SK-N-SH (cell line): ENCODE measurements at regions not wholly inside any gene's neighbourhood (a gene's known extent, or its start where the extent isn't known, plus 50 kb on each side); places are given as distances from the start of the nearest gene placed in this dataset.

Experiments used
- CTCF ChIA-PET: fragments of 300-600, 350-600 bp; formaldehyde crosslinking; extraction: SDS; loops from one replicate; lab custom pipeline; 2021; lab: Yijun Ruan, JAX
- POLR2A ChIA-PET: fragments of 350-600 bp; sonication (Branson Sonifier 250); formaldehyde crosslinking; extraction: SDS; loops from one replicate; lab custom pipeline; 2020; ENCODE audit warnings: antibody characterized with exemption, inconsistent platforms; lab: Yijun Ruan, JAX
- DNase-seq: peaks from one replicate; pipeline ENCODE4 v3.0.0; 2012
- H2AFZ ChIP-seq: fragments of 200-600 bp; sonication (generic); 2 replicates; pipeline ENCODE4 v1.8.1; 2016; ENCODE audit warnings: antibody characterized with exemption, mild to moderate bottlenecking, low read depth
- H3F3A ChIP-seq: fragments of 200-600 bp; sonication (generic); replicated peaks from 2 replicates; pipeline ENCODE3; 2016; ENCODE audit warnings: antibody characterized with exemption, mild to moderate bottlenecking; ENCODE audit not compliant: insufficient read depth
- H3K27ac ChIP-seq, 2 experiments: fragments of 200-500 bp in 1 of 2; fragments of 200-600 bp in 1 of 2; sonication (Bioruptor generic) in 1 of 2; sonication (generic), shearing (Covaris generic) in 1 of 2; 2 replicates each; pipeline versions ENCODE4 v1.5.1 to v1.6.1; 2014 to 2016; ENCODE audit warnings: low read depth in 2 of 2, inconsistent platforms in 1 of 2, low read length in 1 of 2, mild to moderate bottlenecking in 1 of 2, mixed read lengths in 1 of 2
- H3K27me3 ChIP-seq: fragments of 200-600 bp; sonication (generic), shearing (Covaris generic); 2 replicates; pipeline ENCODE4 v1.6.1; 2016; ENCODE audit warnings: mixed run types; ENCODE audit not compliant: insufficient read depth
- H3K36me3 ChIP-seq, 2 experiments: fragments of 200-500 bp in 1 of 2; fragments of 200-600 bp in 1 of 2; sonication (Bioruptor generic) in 1 of 2; sonication (generic) in 1 of 2; replicated peaks in 1 of 2; 2 replicates each; pipeline versions ENCODE3 to v1.5.1; 2014 to 2016; ENCODE audit warnings: low read length in 1 of 2, mild to moderate bottlenecking in 1 of 2; ENCODE audit not compliant: insufficient read depth in 2 of 2, control insufficient read depth in 1 of 2
- H3K4me1 ChIP-seq, 2 experiments: fragments of 200-500 bp in 1 of 2; fragments of 200-600 bp in 1 of 2; sonication (Bioruptor generic) in 1 of 2; sonication (generic), shearing (Covaris generic) in 1 of 2; 2 replicates each; pipeline versions ENCODE4 v1.5.1 to v1.6.1; 2014 to 2016; ENCODE audit warnings: low read depth in 1 of 2, low read length in 1 of 2, mixed run types in 1 of 2; ENCODE audit not compliant: insufficient read depth in 2 of 2, control insufficient read depth in 1 of 2
- H3K4me2 ChIP-seq: fragments of 200-600 bp; sonication (generic), shearing (Covaris generic); 2 replicates; pipeline ENCODE4 v1.6.1; 2017; ENCODE audit warnings: mixed run types
- H3K4me3 ChIP-seq, 2 experiments: fragments of 200-500 bp in 1 of 2; fragments of 200-600 bp in 1 of 2; sonication (Bioruptor generic) in 1 of 2; sonication (generic), shearing (Covaris generic) in 1 of 2; 2 replicates each; pipeline versions ENCODE4 v1.5.1 to v1.8.1; 2014 to 2016; ENCODE audit warnings: low read depth in 2 of 2, inconsistent platforms in 1 of 2, low read length in 1 of 2, mild to moderate bottlenecking in 1 of 2, mixed read lengths in 1 of 2, moderate library complexity in 1 of 2
- H3K79me2 ChIP-seq: fragments of 200-600 bp; sonication (generic); 2 replicates; pipeline ENCODE4 v1.8.1; 2017; ENCODE audit warnings: mild to moderate bottlenecking; ENCODE audit not compliant: insufficient read depth
- H3K9ac ChIP-seq: fragments of 200-600 bp; sonication (generic); 2 replicates; pipeline ENCODE4 v1.6.1; 2017; ENCODE audit warnings: mixed run types
- H3K9me2 ChIP-seq: fragments of 200-600 bp; sonication (generic); 2 replicates; pipeline ENCODE4 v1.6.1; 2017; ENCODE audit warnings: mixed run types
- H3K9me3 ChIP-seq: fragments of 200-600 bp; sonication (generic); 2 replicates; pipeline ENCODE4 v1.6.1; 2017; ENCODE audit warnings: mixed run types, mild to moderate bottlenecking, moderate library complexity
- H4K20me1 ChIP-seq: fragments of 200-600 bp; sonication (generic); 2 replicates; pipeline ENCODE4 v1.6.1; 2017; ENCODE audit warnings: mild to moderate bottlenecking, mixed run types; ENCODE audit not compliant: insufficient read depth
- CHD2 ChIP-seq: fragments of 150-350 bp; IDR thresholded peaks from 2 replicates; pipeline ENCODE4 v1.6.1; 2018; ENCODE audit warnings: low read length; ENCODE audit not compliant: partially characterized antibody
- CTCF ChIP-seq: fragments of 200-600 bp; sonication (generic); IDR thresholded peaks from 2 replicates; pipeline ENCODE4 v1.6.1; 2017; ENCODE audit warnings: antibody characterized with exemption, mild to moderate bottlenecking, moderate library complexity
- FOXJ3 ChIP-seq: sonication (generic); formaldehyde crosslinking; IDR thresholded peaks from 2 replicates; pipeline ENCODE4 v1.5.1; 2020; ENCODE audit warnings: mild to moderate bottlenecking, missing genetic modification reagents
- GABPA ChIP-seq: IDR thresholded peaks from 2 replicates; pipeline ENCODE4 v1.4.0; 2012; ENCODE audit warnings: low read depth, mild to moderate bottlenecking
- NFIC ChIP-seq: IDR thresholded peaks from 2 replicates; pipeline ENCODE4 v1.4.0; 2012; ENCODE audit warnings: borderline replicate concordance
- RCOR1 ChIP-seq: fragments of 150-350 bp; IDR thresholded peaks from 2 replicates; pipeline ENCODE4 v1.6.1; 2017; ENCODE audit warnings: antibody characterized with exemption, low read length
- RFX5 ChIP-seq: IDR thresholded peaks from 2 replicates; pipeline ENCODE4 v1.6.1; 2012; ENCODE audit warnings: mild to moderate bottlenecking, improper control_type of control experiment, low read length
- TAF1 ChIP-seq: IDR thresholded peaks from 2 replicates; pipeline ENCODE4 v1.6.1; 2012; ENCODE audit warnings: low read depth, mild to moderate bottlenecking, low read length, moderate library complexity, borderline replicate concordance
- TCF12 ChIP-seq: IDR thresholded peaks from 2 replicates; pipeline ENCODE4 v1.4.0; 2012
- USF2 ChIP-seq: fragments of 150-350 bp; IDR thresholded peaks from 2 replicates; pipeline ENCODE4 v1.6.1; 2017; ENCODE audit warnings: antibody characterized with exemption, low read length, low read depth, borderline replicate concordance
- ZBTB33 ChIP-seq: IDR thresholded peaks from 2 replicates; pipeline ENCODE4 v1.4.0; 2012; ENCODE audit warnings: low read depth, borderline replicate concordance
- WGBS: methylation state at CpG from one replicate; pipeline ENCODE4 v1.1.6; 2017; ENCODE audit warnings: low lambda C conversion rate; 5-methylcytosine and 5-hydroxymethylcytosine counted together

DNA sequence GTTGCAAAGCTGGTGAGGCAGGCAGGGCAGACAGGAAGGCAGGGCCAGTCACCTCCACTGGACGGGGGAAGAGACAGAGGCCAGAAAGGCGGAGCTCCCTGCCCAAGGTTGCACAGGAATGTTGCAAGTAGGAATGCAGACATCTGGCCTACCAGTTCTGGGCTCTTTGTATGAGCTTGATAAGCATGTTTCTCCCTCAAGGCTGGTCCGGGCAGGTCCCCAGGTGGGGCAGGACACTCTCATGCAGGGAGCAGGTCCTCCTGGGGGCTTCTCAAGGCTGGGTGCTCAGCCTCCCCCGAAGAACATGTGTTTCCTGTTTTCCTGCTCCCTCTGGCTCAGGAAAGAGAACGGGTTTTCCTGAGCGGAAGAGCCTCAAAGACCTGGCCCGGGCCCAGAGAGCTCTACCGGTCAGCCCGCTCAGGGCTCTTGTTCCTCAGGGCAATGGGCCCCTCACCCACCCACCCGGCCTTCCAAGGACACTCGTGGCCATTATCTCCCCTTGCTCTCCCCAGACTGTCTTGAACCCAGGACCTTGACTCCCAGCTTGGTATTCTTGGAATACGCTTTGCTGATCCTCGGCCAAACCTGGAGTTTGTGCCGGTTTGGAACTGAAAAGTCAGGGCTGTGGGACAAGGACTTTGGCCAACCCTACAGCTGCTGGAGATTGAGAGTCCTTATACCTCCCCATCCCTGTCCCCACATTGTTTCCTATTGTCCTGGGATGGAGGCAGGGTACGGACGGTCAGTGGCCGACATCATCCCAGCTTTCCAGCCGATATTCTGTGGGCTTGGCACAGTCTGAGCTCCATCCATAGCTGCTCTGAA, 87.7 kb upstream of the HAAO start:
- H3K4me3 ChIP-seq, result no peak overlapping the region
- 86% methylated on average over 18 of the region's 18 CpGs for WGBS
- H3K4me2 ChIP-seq, result no peak overlapping the region
- no peak overlapping the region for H3K27ac ChIP-seq
- H4K20me1 ChIP-seq, result no peaks in the 10 kb centered on the region
- H3K9ac ChIP-seq, result no peak overlapping the region
- H3K27me3 ChIP-seq, result no peaks in the 10 kb centered on the region
- CTCF ChIA-PET, result interaction anchor here (0.9 to 3.9 kb wide), 5 partner anchors 21 to 67 kb away, joined by 3 to 26 read pairs (median 7); no protein-coding TSS in a partner anchor
- peaks cover 0 to 19% of the 10 kb centered on the region in 2 experiments; a peak in 2 of 4 replicates for H3K4me1 ChIP-seq
- no peaks in the 10 kb centered on the region for H3K9me3 ChIP-seq
- POLR2A ChIA-PET, result no interaction called here
- no peak overlapping the region for H2AFZ ChIP-seq
- no peaks in the 10 kb centered on the region for H3K9me2 ChIP-seq
- H3K36me3 ChIP-seq, result no peaks in the 10 kb centered on the region
- TF ChIP-seq ZBTB33 (no peak), CHD2 (no peak), RFX5 (no peak), RCOR1 (no peak), NFIC (no peak), USF2 (no peak), TAF1 (no peak), GABPA (no peak), CTCF (no peak), FOXJ3 (CRISPR knock-in tag) (no peak), TCF12 (no peak)
- no peaks in the 10 kb centered on the region for H3K79me2 ChIP-seq
- DNase-seq, result no peak
- H3F3A ChIP-seq, result no peaks in the 10 kb centered on the region
